ENCODE measurements at regions not wholly inside any gene's neighbourhood (a gene's known extent, or its start where the extent isn't known, plus 50 kb on each side); places are given as distances from the start of the nearest gene placed in this dataset.

DNA sequence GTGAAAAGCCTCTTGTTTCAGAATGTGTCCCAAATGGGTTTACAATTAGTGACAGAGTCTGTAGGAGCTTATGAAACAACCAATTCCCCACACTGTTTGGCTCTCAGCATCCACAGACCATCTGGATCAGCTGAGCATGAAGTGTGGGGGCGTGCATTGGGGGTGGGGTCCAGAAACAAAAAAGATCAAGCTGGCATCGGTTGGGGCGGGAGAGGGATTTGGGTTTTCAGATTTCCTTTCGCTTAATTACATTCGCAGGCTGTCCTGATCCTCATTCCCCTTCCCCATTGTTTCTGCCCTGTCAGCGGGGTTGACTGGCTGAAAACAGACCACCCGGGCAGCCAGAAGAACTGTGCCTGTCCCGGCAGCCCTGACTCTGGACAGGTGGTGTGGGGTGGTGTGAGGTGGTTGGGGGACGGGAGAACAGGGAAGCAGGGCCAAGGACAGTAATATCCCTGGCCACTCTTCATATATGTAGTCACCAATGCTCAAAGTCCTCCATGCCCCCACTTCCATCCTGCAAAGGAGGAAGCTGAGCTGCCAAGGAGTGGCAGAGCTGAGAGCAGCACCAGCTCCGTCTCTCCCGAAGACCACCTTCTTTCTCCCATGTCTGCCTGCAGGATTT lies 92.0 kb downstream of the IER5 start:
- TF ChIP-seq, protein P1, sequence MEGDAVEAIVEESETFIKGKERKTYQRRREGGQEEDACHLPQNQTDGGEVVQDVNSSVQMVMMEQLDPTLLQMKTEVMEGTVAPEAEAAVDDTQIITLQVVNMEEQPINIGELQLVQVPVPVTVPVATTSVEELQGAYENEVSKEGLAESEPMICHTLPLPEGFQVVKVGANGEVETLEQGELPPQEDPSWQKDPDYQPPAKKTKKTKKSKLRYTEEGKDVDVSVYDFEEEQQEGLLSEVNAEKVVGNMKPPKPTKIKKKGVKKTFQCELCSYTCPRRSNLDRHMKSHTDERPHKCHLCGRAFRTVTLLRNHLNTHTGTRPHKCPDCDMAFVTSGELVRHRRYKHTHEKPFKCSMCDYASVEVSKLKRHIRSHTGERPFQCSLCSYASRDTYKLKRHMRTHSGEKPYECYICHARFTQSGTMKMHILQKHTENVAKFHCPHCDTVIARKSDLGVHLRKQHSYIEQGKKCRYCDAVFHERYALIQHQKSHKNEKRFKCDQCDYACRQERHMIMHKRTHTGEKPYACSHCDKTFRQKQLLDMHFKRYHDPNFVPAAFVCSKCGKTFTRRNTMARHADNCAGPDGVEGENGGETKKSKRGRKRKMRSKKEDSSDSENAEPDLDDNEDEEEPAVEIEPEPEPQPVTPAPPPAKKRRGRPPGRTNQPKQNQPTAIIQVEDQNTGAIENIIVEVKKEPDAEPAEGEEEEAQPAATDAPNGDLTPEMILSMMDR (conservative IDR thresholded peaks at IDR 0.05; ENCODE audit: low read length), result no peak
- TF ChIP-seq EZH2phosphoT487 (IDR thresholded peaks at IDR 0.05; ENCODE audit: borderline replicate concordance, low read depth, low read length), result no peak
